Activated T-cell treated with anti-CD3 and anti-CD28 coated beads for 1 hour (primary cell): ENCODE measurements at regions not wholly inside any gene's neighbourhood (a gene's known extent, or its start where the extent isn't known, plus 50 kb on each side); places are given as distances from the start of the nearest gene placed in this dataset.
"Not testable (repeated sequence)": the region's sequence is repeated elsewhere in the genome, so short reads cannot be mapped to it uniquely, and the experiment has no call there.

Experiments
- DNase-seq: peaks from one replicate; pipeline ENCODE4 v3.0.0-alpha.2; 2020; ENCODE audit warnings: low read depth

- no peak for DNase-seq
Observed at GRCh38 chr15:93359060-93359408, 270.0 kb upstream of the RGMA start.

GRCh38 chr15:93358166-93359059 lies 269.4 kb upstream of the RGMA start:
- DNase-seq, result no peak

GRCh38 chr15:93348711-93349545 lies 259.9 kb upstream of the RGMA start:
- no peak for DNase-seq

- DNase-seq, result no peak
Observed at GRCh38 chr15:93347986-93348385, 259.0 kb upstream of the RGMA start.

GRCh38 chr15:93345981-93346380 lies 257.0 kb upstream of the RGMA start:
- no peak for DNase-seq

GRCh38 chr15:93343402-93343801 lies 254.4 kb upstream of the RGMA start:
- DNase-seq, result not testable (repeated sequence)

- DNase-seq, result no peak
Observed at GRCh38 chr15:93341164-93341563, 252.2 kb upstream of the RGMA start.

GRCh38 chr15:93340406-93340805 lies 251.4 kb upstream of the RGMA start:
- DNase-seq, result no peak

GRCh38 chr15:93333796-93334195 lies 244.8 kb upstream of the RGMA start:
- DNase-seq, result no peak

GRCh38 chr15:93333126-93333525 lies 244.1 kb upstream of the RGMA start:
- DNase-seq, result not testable (repeated sequence)

- DNase-seq, result no peak
Observed at GRCh38 chr15:93332168-93332553, 243.2 kb upstream of the RGMA start.

GRCh38 chr15:93331545-93332167 lies 242.6 kb upstream of the RGMA start:
- no peak for DNase-seq

GRCh38 chr15:93330912-93331544 lies 242.0 kb upstream of the RGMA start:
- DNase-seq, result no peak

GRCh38 chr15:93327364-93327763 lies 238.4 kb upstream of the RGMA start:
- DNase-seq, result no peak

GRCh38 chr15:93324186-93324975 lies 235.4 kb upstream of the RGMA start:
- DNase-seq, result no peak

GRCh38 chr15:93321881-93322282 lies 232.9 kb upstream of the RGMA start:
- DNase-seq, result no peak

- DNase-seq, result no peak
Observed at GRCh38 chr15:93319121-93319814, 230.3 kb upstream of the RGMA start.

- no peak for DNase-seq
Observed at GRCh38 chr15:93317772-93318171, 228.8 kb upstream of the RGMA start.

GRCh38 chr15:93314245-93314644 lies 225.2 kb upstream of the RGMA start:
- no peak for DNase-seq

- no peak for DNase-seq
Observed at GRCh38 chr15:93312891-93313486, 224.0 kb upstream of the RGMA start.
